Liver (tissue), 8 donors: ENCODE measurements at regions not wholly inside any gene's neighbourhood (a gene's known extent, or its start where the extent isn't known, plus 50 kb on each side); places are given as distances from the start of the nearest gene placed in this dataset.

Source experiments
- DNase-seq: peaks from one replicate; pipeline ENCODE4 v3.0.0-alpha.2; 2017; ENCODE audit warnings: low spot score
- H3K27ac ChIP-seq, 2 donors: one replicate each; pipeline ENCODE4 v1.7.0; 2013; ENCODE audit warnings: inconsistent platforms in 2 of 2, low read length in 2 of 2, control low read depth in 1 of 2, low read depth in 1 of 2, mild to moderate bottlenecking in 1 of 2
- H3K27me3 ChIP-seq, 4 donors: one replicate each; pipeline versions ENCODE4 v1.6.1 to v1.7.0; 2013; ENCODE audit warnings: low read length in 3 of 4, inconsistent platforms in 1 of 4, mild to moderate bottlenecking in 1 of 4, moderate library complexity in 1 of 4; ENCODE audit not compliant: control insufficient read depth in 4 of 4, insufficient read depth in 4 of 4
- H3K36me3 ChIP-seq, 4 donors: one replicate each; pipeline versions ENCODE4 v1.6.1 to v1.7.0; 2013; ENCODE audit warnings: low read length in 3 of 4, mild to moderate bottlenecking in 3 of 4, low read depth in 1 of 4, moderate library complexity in 1 of 4; ENCODE audit not compliant: control insufficient read depth in 4 of 4, insufficient read depth in 3 of 4
- H3K4me1 ChIP-seq, 4 donors: one replicate each; pipeline versions ENCODE4 v1.6.1 to v1.7.0; 2013; ENCODE audit warnings: low read length in 3 of 4, mild to moderate bottlenecking in 3 of 4, moderate library complexity in 1 of 4; ENCODE audit not compliant: control insufficient read depth in 4 of 4, insufficient read depth in 4 of 4
- H3K4me3 ChIP-seq, 3 donors: one replicate each; pipeline versions ENCODE4 v1.6.1 to v1.7.0; 2013; ENCODE audit warnings: low read length in 3 of 3, control low read depth in 1 of 3, low read depth in 1 of 3, mild to moderate bottlenecking in 1 of 3
- H3K9ac ChIP-seq, 2 donors: one replicate each; pipeline ENCODE4 v1.7.0; 2013; ENCODE audit warnings: low read length in 2 of 2, mild to moderate bottlenecking in 2 of 2, moderate library complexity in 2 of 2, control low read depth in 1 of 2, low read depth in 1 of 2
- H3K9me3 ChIP-seq, 4 donors: one replicate each; pipeline versions ENCODE4 v1.6.1 to v1.7.0; 2013; ENCODE audit warnings: low read length in 3 of 4; ENCODE audit not compliant: control insufficient read depth in 4 of 4
- ATF3 ChIP-seq: IDR thresholded peaks from 2 replicates; pipeline ENCODE4 v1.6.1; 2016; ENCODE audit warnings: antibody characterized with exemption
- EGR1 ChIP-seq, 2 donors: IDR thresholded peaks; 2 replicates each; pipeline ENCODE4 v1.6.1; 2016 to 2018; ENCODE audit warnings: antibody characterized with exemption in 2 of 2, low read depth in 2 of 2
- FOXA1 ChIP-seq: IDR thresholded peaks from 2 replicates; pipeline ENCODE4 v1.6.1; 2016; ENCODE audit warnings: antibody characterized with exemption
- FOXA2 ChIP-seq: IDR thresholded peaks from 2 replicates; pipeline ENCODE4 v1.6.1; 2016; ENCODE audit warnings: antibody characterized with exemption
- GABPA ChIP-seq, 2 donors: IDR thresholded peaks in 1 of 2; conservative IDR thresholded peaks in 1 of 2; 2 replicates each; pipeline ENCODE4 v1.6.1; 2016; ENCODE audit warnings: antibody characterized with exemption in 2 of 2, mild to moderate bottlenecking in 1 of 2, moderate library complexity in 1 of 2
- HNF4A ChIP-seq, 2 donors: conservative IDR thresholded peaks; 2 replicates each; pipeline ENCODE4 v1.6.1; 2016; ENCODE audit warnings: antibody characterized with exemption in 2 of 2, mild to moderate bottlenecking in 2 of 2
- HNF4G ChIP-seq: IDR thresholded peaks from 2 replicates; pipeline ENCODE4 v1.6.1; 2016; ENCODE audit warnings: antibody characterized with exemption
- JUND ChIP-seq, 2 donors: IDR thresholded peaks; 2 replicates each; pipeline ENCODE4 v1.6.1; 2016; ENCODE audit warnings: antibody characterized with exemption in 2 of 2
- MAX ChIP-seq: IDR thresholded peaks from 2 replicates; pipeline ENCODE4 v1.6.1; 2016; ENCODE audit warnings: antibody characterized with exemption
- NR2F2 ChIP-seq: IDR thresholded peaks from 2 replicates; pipeline ENCODE4 v1.6.1; 2016; ENCODE audit warnings: antibody characterized with exemption
- RAD21 ChIP-seq, 2 donors: IDR thresholded peaks; 2 replicates each; pipeline ENCODE4 v1.6.1; 2016; ENCODE audit warnings: antibody characterized with exemption in 2 of 2, mild to moderate bottlenecking in 2 of 2
- RXRA ChIP-seq, 2 donors: IDR thresholded peaks; 2 replicates each; pipeline ENCODE4 v1.6.1; 2017 to 2018; ENCODE audit warnings: antibody characterized with exemption in 2 of 2, mild to moderate bottlenecking in 1 of 2
- SP1 ChIP-seq: IDR thresholded peaks from 2 replicates; pipeline ENCODE4 v1.6.1; 2018; ENCODE audit warnings: antibody characterized with exemption, mild to moderate bottlenecking
- TAF1 ChIP-seq: conservative IDR thresholded peaks from 2 replicates; pipeline ENCODE4 v1.6.1; 2016; ENCODE audit warnings: antibody characterized with exemption, mild to moderate bottlenecking
- YY1 ChIP-seq: IDR thresholded peaks from 2 replicates; pipeline ENCODE4 v1.6.1; 2016; ENCODE audit warnings: antibody characterized with exemption, mild to moderate bottlenecking
- WGBS: extraction: QIAGEN DNeasy Blood & Tissue Kit; methylation state at CpG from one replicate; pipeline ENCODE4 v1.1.7; 2013; 5-methylcytosine and 5-hydroxymethylcytosine counted together
- TF ChIP-seq, protein P1 (sequence below): fragments of 150-350 bp; IDR thresholded peaks from 2 replicates; pipeline ENCODE4 v1.5.1; 2017; ENCODE audit warnings: improper control_type of control experiment, low read depth, low read length; ENCODE audit not compliant: missing input control
- TF ChIP-seq, protein P2 (sequence below): IDR thresholded peaks from 2 replicates; pipeline ENCODE4 v1.6.1; 2016; ENCODE audit warnings: antibody characterized with exemption
- TF ChIP-seq, protein P3 (sequence below): IDR thresholded peaks from 2 replicates; pipeline ENCODE4 v1.6.1; 2016; ENCODE audit warnings: antibody characterized with exemption, mild to moderate bottlenecking
- donor health status: healthy.
- donor health status: healthy.
- donor health status: healthy.
- donor health status: healthy.
- donor health status: healthy.

GRCh38 chr10:113279262-113279661, 273.6 kb upstream of the HABP2 start:
- H3K27me3 ChIP-seq, result no peaks in the 10 kb centered on the region
- H3K9ac ChIP-seq, result no peak overlapping the region
- H3K4me3 ChIP-seq, result no peak overlapping the region
- H3K4me1 ChIP-seq, result no peaks in the 10 kb centered on the region
- H3K9me3 ChIP-seq, result no peaks in the 10 kb centered on the region
- TF ChIP-seq HNF4A (conservative IDR thresholded peaks at IDR 0.05) (no peak), JUND (IDR thresholded peaks at IDR 0.05) (no peak), RXRA (IDR thresholded peaks at IDR 0.05) (no peak), GABPA (IDR thresholded peaks at IDR 0.05 in 1 of 2, conservative IDR thresholded peaks at IDR 0.05 in 1 of 2) (no peak), FOXA2 (no peak), SP1 (no peak), EGR1 (IDR thresholded peaks at IDR 0.05; ENCODE audit: low read depth in 2 of 2) (no peak), FOXA1 (no peak), ATF3 (no peak), HNF4G (no peak), NR2F2 (no peak), MAX (no peak), YY1 (no peak), TAF1 (no peak)
- TF ChIP-seq, protein P1, sequence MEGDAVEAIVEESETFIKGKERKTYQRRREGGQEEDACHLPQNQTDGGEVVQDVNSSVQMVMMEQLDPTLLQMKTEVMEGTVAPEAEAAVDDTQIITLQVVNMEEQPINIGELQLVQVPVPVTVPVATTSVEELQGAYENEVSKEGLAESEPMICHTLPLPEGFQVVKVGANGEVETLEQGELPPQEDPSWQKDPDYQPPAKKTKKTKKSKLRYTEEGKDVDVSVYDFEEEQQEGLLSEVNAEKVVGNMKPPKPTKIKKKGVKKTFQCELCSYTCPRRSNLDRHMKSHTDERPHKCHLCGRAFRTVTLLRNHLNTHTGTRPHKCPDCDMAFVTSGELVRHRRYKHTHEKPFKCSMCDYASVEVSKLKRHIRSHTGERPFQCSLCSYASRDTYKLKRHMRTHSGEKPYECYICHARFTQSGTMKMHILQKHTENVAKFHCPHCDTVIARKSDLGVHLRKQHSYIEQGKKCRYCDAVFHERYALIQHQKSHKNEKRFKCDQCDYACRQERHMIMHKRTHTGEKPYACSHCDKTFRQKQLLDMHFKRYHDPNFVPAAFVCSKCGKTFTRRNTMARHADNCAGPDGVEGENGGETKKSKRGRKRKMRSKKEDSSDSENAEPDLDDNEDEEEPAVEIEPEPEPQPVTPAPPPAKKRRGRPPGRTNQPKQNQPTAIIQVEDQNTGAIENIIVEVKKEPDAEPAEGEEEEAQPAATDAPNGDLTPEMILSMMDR, result no peak
- TF ChIP-seq, protein P2, sequence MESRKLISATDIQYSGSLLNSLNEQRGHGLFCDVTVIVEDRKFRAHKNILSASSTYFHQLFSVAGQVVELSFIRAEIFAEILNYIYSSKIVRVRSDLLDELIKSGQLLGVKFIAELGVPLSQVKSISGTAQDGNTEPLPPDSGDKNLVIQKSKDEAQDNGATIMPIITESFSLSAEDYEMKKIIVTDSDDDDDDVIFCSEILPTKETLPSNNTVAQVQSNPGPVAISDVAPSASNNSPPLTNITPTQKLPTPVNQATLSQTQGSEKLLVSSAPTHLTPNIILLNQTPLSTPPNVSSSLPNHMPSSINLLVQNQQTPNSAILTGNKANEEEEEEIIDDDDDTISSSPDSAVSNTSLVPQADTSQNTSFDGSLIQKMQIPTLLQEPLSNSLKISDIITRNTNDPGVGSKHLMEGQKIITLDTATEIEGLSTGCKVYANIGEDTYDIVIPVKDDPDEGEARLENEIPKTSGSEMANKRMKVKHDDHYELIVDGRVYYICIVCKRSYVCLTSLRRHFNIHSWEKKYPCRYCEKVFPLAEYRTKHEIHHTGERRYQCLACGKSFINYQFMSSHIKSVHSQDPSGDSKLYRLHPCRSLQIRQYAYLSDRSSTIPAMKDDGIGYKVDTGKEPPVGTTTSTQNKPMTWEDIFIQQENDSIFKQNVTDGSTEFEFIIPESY, result no peak
- TF ChIP-seq, protein P3, sequence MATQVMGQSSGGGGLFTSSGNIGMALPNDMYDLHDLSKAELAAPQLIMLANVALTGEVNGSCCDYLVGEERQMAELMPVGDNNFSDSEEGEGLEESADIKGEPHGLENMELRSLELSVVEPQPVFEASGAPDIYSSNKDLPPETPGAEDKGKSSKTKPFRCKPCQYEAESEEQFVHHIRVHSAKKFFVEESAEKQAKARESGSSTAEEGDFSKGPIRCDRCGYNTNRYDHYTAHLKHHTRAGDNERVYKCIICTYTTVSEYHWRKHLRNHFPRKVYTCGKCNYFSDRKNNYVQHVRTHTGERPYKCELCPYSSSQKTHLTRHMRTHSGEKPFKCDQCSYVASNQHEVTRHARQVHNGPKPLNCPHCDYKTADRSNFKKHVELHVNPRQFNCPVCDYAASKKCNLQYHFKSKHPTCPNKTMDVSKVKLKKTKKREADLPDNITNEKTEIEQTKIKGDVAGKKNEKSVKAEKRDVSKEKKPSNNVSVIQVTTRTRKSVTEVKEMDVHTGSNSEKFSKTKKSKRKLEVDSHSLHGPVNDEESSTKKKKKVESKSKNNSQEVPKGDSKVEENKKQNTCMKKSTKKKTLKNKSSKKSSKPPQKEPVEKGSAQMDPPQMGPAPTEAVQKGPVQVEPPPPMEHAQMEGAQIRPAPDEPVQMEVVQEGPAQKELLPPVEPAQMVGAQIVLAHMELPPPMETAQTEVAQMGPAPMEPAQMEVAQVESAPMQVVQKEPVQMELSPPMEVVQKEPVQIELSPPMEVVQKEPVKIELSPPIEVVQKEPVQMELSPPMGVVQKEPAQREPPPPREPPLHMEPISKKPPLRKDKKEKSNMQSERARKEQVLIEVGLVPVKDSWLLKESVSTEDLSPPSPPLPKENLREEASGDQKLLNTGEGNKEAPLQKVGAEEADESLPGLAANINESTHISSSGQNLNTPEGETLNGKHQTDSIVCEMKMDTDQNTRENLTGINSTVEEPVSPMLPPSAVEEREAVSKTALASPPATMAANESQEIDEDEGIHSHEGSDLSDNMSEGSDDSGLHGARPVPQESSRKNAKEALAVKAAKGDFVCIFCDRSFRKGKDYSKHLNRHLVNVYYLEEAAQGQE, result no peak
- H3K36me3 ChIP-seq, result no peaks in the 10 kb centered on the region
- H3K27ac ChIP-seq, result no peak overlapping the region
- DNase-seq, result no peak
- 86% methylated on average over 4 of the region's 4 CpGs for WGBS

- WGBS, result 90% methylated on average over 4 of the region's 4 CpGs
These were observed 270.3 kb upstream of the HABP2 start for GRCh38 chr10:113282564-113282963.

More at GRCh38 chr10:113282564-113282963, 270.3 kb upstream of the HABP2 start:
- Histone ChIP-seq H3K4me1 (no peaks in the 10 kb centered on the region), H3K36me3 (no peaks in the 10 kb centered on the region), H3K9ac (no peak overlapping the region), H3K27me3 (no peaks in the 10 kb centered on the region), H3K9me3 (no peaks in the 10 kb centered on the region), H3K27ac (no peak overlapping the region), H3K4me3 (no peak overlapping the region)
- DNase-seq, result no peak
- TF ChIP-seq YY1 (no peak), FOXA2 (no peak), MAX (no peak), SP1 (no peak), TAF1 (no peak), HNF4A (conservative IDR thresholded peaks at IDR 0.05) (no peak), RXRA (IDR thresholded peaks at IDR 0.05) (no peak), EGR1 (IDR thresholded peaks at IDR 0.05; ENCODE audit: low read depth in 2 of 2) (no peak), RAD21 (IDR thresholded peaks at IDR 0.05) (no peak)
- TF ChIP-seq, protein P1, result no peak
- TF ChIP-seq, protein P2, result no peak
